ENCODE measurements at regions not wholly inside any gene's neighbourhood (a gene's known extent, or its start where the extent isn't known, plus 50 kb on each side); places are given as distances from the start of the nearest gene placed in this dataset.
"Not testable (repeated sequence)": the region's sequence is repeated elsewhere in the genome, so short reads cannot be mapped to it uniquely, and the experiment has no call there.

- ATAC-seq (no peak), DNase-seq (no peak)
- intact Hi-C loops (cut with DNase I; ENCODE audit: low total_unique reads) (no loop called here), in situ Hi-C loops (cut with MboI; ENCODE audit: low sequenced_read_pairs in 4 of 4) (loop anchor here in 1 of 4 donors (25.0 kb wide), 1 partner anchor 404 kb away; no protein-coding TSS in a partner anchor)
- Histone ChIP-seq H3K9me3 (peaks cover 0 to 4% (median 0%) of the 10 kb centered on the region in 3 donors), H3K36me3 (no peaks in the 10 kb centered on the region), H3K4me3 (no peak overlapping the region), H3K4me1 (peaks cover 8% of the 10 kb centered on the region in 2 donors), H3K27me3 (no peaks in the 10 kb centered on the region), H3K27ac (no peak overlapping the region)
- TF ChIP-seq CTCF (IDR thresholded peaks at IDR 0.05 in 4 of 5, conservative IDR thresholded peaks at IDR 0.05 in 1 of 5): no peak
- TF ChIP-seq POLR2A (IDR thresholded peaks at IDR 0.05): no peak
These were observed 160.3 kb downstream of the CEMIP2 start for GRCh38 chr9:71608021-71608420.

GRCh38 chr9:71607461-71607881 is 160.8 kb downstream of the CEMIP2 start:
- peaks cover 8% of the 10 kb centered on the region in 2 donors for H3K4me1 ChIP-seq
- H3K9me3 ChIP-seq: peaks cover 0 to 4% (median 0%) of the 10 kb centered on the region in 3 donors
- no peak overlapping the region for H3K27ac ChIP-seq
- ATAC-seq: peak in 1 of 2 donors; percentile 49
- in situ Hi-C loops (cut with MboI; ENCODE audit: low sequenced_read_pairs in 4 of 4): loop anchor here in 1 of 4 donors (25.0 kb wide), 1 partner anchor 405 kb away; no protein-coding TSS in a partner anchor
- intact Hi-C loops (cut with DNase I; ENCODE audit: low total_unique reads): no loop called here
- H3K27me3 ChIP-seq: no peaks in the 10 kb centered on the region
- peak in 1 of 2 donors; percentile 13 for DNase-seq
- no peak for TF ChIP-seq CTCF (IDR thresholded peaks at IDR 0.05 in 4 of 5, conservative IDR thresholded peaks at IDR 0.05 in 1 of 5)
- no peak for TF ChIP-seq POLR2A (IDR thresholded peaks at IDR 0.05)
- H3K36me3 ChIP-seq: no peaks in the 10 kb centered on the region
- peak overlapping the region in 1 of 4 donors; percentile 14 for H3K4me3 ChIP-seq

GRCh38 chr9:71604197-71605063 is 163.9 kb downstream of the CEMIP2 start:
- no peak overlapping the region for H3K4me3 ChIP-seq
- ATAC-seq (no peak), DNase-seq (peak; percentile 4 to 32)
- H3K4me1 ChIP-seq: peaks cover 8% of the 10 kb centered on the region in 2 donors
- no peak overlapping the region for H3K27ac ChIP-seq
- no peaks in the 10 kb centered on the region for H3K36me3 ChIP-seq
- peak; percentile 25 to 61 (median 51) for TF ChIP-seq CTCF (IDR thresholded peaks at IDR 0.05 in 4 of 5, conservative IDR thresholded peaks at IDR 0.05 in 1 of 5)
- TF ChIP-seq POLR2A (IDR thresholded peaks at IDR 0.05): no peak
- H3K27me3 ChIP-seq: no peaks in the 10 kb centered on the region
- in situ Hi-C loops (cut with MboI; ENCODE audit: low sequenced_read_pairs in 4 of 4) (loop anchor here in 1 of 4 donors (25.0 kb wide), 1 partner anchor 408 kb away; no protein-coding TSS in a partner anchor), intact Hi-C loops (cut with DNase I; ENCODE audit: low total_unique reads) (loop anchor here (2.0 kb wide), 1 partner anchor 164 kb away; the partner anchor contains the start of gene CEMIP2)
- no peaks in the 10 kb centered on the region for H3K9me3 ChIP-seq

DNA sequence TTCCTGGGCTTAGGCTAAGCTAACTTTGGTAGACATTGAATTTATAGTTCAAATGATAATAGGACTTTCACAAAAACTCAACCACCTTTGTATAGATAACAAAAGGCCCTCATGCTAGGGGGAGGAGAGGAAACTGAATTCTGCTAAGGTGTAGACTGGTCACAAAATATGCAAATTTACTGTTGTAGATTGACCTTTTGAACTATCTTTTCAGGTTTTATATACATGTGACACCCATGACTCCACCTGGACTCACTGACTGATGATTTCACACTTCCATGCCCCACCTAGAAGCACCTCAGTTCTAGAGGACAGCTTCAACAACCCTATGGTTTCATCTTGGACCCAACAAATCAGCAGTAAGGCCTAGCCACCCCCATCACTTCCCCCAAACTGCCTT is 165.7 kb downstream of the CEMIP2 start:
- H3K4me1 ChIP-seq: peaks cover 8% of the 10 kb centered on the region in 2 donors
- TF ChIP-seq CTCF (IDR thresholded peaks at IDR 0.05 in 4 of 5, conservative IDR thresholded peaks at IDR 0.05 in 1 of 5) (no peak), POLR2A (IDR thresholded peaks at IDR 0.05) (no peak)
- in situ Hi-C loops (cut with MboI; ENCODE audit: low sequenced_read_pairs in 4 of 4): loop anchor here in 1 of 4 donors (25.0 kb wide), 1 partner anchor 410 kb away; no protein-coding TSS in a partner anchor
- H3K9me3 ChIP-seq: no peaks in the 10 kb centered on the region
- intact Hi-C loops (cut with DNase I; ENCODE audit: low total_unique reads): no loop called here
- no peaks in the 10 kb centered on the region for H3K36me3 ChIP-seq
- no peak overlapping the region for H3K4me3 ChIP-seq
- H3K27me3 ChIP-seq: no peaks in the 10 kb centered on the region
- no peak for DNase-seq
- no peak for ATAC-seq
- H3K27ac ChIP-seq: no peak overlapping the region

DNA sequence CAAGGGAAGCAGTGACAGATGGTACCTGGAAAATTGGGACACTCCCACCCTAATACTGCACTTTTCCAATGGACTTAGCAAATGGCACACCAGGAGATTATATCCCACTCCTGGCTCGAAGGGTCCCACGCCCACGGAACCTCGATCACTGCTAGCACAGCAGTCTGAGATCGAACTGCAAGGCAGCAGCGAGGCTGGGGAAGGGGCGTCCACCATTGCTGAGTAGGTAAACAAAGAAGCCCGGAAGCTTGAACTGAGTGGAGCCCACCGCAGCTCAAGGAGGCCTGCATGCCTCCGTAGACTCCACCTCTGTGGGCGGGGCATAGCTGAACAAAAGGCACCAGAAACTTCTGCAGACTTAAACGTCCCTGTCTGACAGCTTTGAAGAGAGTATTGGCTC is 172.6 kb downstream of the CEMIP2 start:
- intact Hi-C loops (cut with DNase I; ENCODE audit: low total_unique reads); H3K9me3 ChIP-seq; H3K27me3 ChIP-seq; H3K4me1 ChIP-seq; ATAC-seq; H3K27ac ChIP-seq; DNase-seq; H3K36me3 ChIP-seq; H3K4me3 ChIP-seq: not testable (repeated sequence)
- in situ Hi-C loops (cut with MboI; ENCODE audit: low sequenced_read_pairs in 4 of 4): loop anchor here in 1 of 4 donors (25.0 kb wide), 1 partner anchor 417 kb away; no protein-coding TSS in a partner anchor
